GM12878 (cell line): ENCODE measurements at regions not wholly inside any gene's neighbourhood (a gene's known extent, or its start where the extent isn't known, plus 50 kb on each side); places are given as distances from the start of the nearest gene placed in this dataset.

ENCODE experiments used
- ATAC-seq: fragments of 200-7000 bp; cut with Tn5 transposase; 3 replicates; pipeline ENCODE4 v1.9.1; 2020; ENCODE audit warnings: mild to moderate bottlenecking, moderate library complexity
- BruUV-seq: library from RNA; stranded (reverse); fragments of 400-500 nt; replicated peaks from 2 replicates; lab custom pipeline; 2021; lab: Mats Ljungman, UMichigan
- CTCF ChIA-PET: fragments of 300-600 bp; sonication (Branson Sonifier 250); formaldehyde crosslinking; extraction: SDS; loops from one replicate; lab custom pipeline; 2021; ENCODE audit warnings: inconsistent platforms; lab: Yijun Ruan, JAX
- POLR2A ChIA-PET: fragments of 350-600 bp; formaldehyde crosslinking; extraction: SDS; loops from one replicate; lab custom pipeline; 2021; ENCODE audit warnings: inconsistent platforms; lab: Charles Lee
- RAD21 ChIA-PET: fragments of 300-600 bp; sonication (Branson Sonifier 250); formaldehyde crosslinking; loops from one replicate; lab custom pipeline; 2023; ENCODE audit warnings: antibody characterized with exemption; ENCODE audit not compliant: unreplicated experiment; lab: Charles Lee
- SMC1A ChIA-PET: fragments of 300-600 bp; sonication (Branson Sonifier 250); formaldehyde crosslinking; loops from one replicate; lab custom pipeline; 2023; ENCODE audit not compliant: unreplicated experiment, uncharacterized antibody; lab: Charles Lee
- DNase-seq: peaks from one replicate; pipeline ENCODE4 v3.0.0-alpha.2; 2011; ENCODE audit warnings: low read depth, low spot score
- FAIRE-seq: peaks from 3 replicates; lab custom pipeline; 2011; peaks lifted over from hg19 to GRCh38; lab: Jason Lieb, UNC
- H2AFZ ChIP-seq: 2 replicates; pipeline ENCODE4 v1.6.0; 2011; ENCODE audit warnings: low read depth, low read length, control low read depth; ENCODE audit not compliant: control insufficient read depth
- H3K27ac ChIP-seq: 2 replicates; pipeline ENCODE4 v1.5.1; 2011; ENCODE audit warnings: control low read depth; ENCODE audit not compliant: control insufficient read depth, insufficient read depth
- H3K27me3 ChIP-seq, 2 experiments: replicated peaks in 1 of 2; 2 replicates each; pipeline versions ENCODE4 v1.6.0 to v1.6.1; 2011; ENCODE audit warnings: low read length in 1 of 2; ENCODE audit not compliant: control insufficient read depth in 2 of 2, insufficient read depth in 2 of 2
- H3K36me3 ChIP-seq, 2 experiments: 2 replicates each; pipeline ENCODE4 v1.5.1; 2011; ENCODE audit warnings: low read length in 1 of 2; ENCODE audit not compliant: control insufficient read depth in 2 of 2, insufficient read depth in 2 of 2
- H3K4me1 ChIP-seq: 2 replicates; pipeline ENCODE4 v1.6.1; 2011; ENCODE audit warnings: mild to moderate bottlenecking, low read length, moderate library complexity, mixed read lengths; ENCODE audit not compliant: control insufficient read depth, insufficient read depth
- H3K4me2 ChIP-seq: 2 replicates; pipeline ENCODE4 v1.6.0; 2011; ENCODE audit warnings: control low read depth; ENCODE audit not compliant: control insufficient read depth, insufficient read depth
- H3K4me3 ChIP-seq: fragments of 200-600 bp; sonication (generic); 2 replicates; pipeline ENCODE4 v1.5.1; 2016
- H3K79me2 ChIP-seq: 2 replicates; pipeline ENCODE4 v1.6.0; 2011; ENCODE audit warnings: low read length; ENCODE audit not compliant: control insufficient read depth, insufficient read depth
- H3K9ac ChIP-seq: 2 replicates; pipeline ENCODE4 v1.8.0; 2011; ENCODE audit warnings: low read length, control low read depth, mixed read lengths; ENCODE audit not compliant: control insufficient read depth, insufficient read depth
- H3K9me3 ChIP-seq: replicated peaks from 3 replicates; pipeline ENCODE4 v1.5.1; 2011; ENCODE audit warnings: mild to moderate bottlenecking, low read length; ENCODE audit not compliant: control insufficient read depth, insufficient read depth
- H4K20me1 ChIP-seq: 2 replicates; pipeline ENCODE4 v1.6.0; 2011; ENCODE audit not compliant: control insufficient read depth, insufficient read depth
- CHD2 ChIP-seq: IDR thresholded peaks from 2 replicates; pipeline ENCODE4 v1.6.1; 2011; ENCODE audit warnings: low read depth, low read length, improper control_type of control experiment, borderline replicate concordance
- CREB1 ChIP-seq: IDR thresholded peaks from 2 replicates; pipeline ENCODE4 v1.6.1; 2012; ENCODE audit warnings: low read depth, mild to moderate bottlenecking, inconsistent platforms
- EP300 ChIP-seq, 2 experiments: fragments of 150-350 bp in 1 of 2; IDR thresholded peaks; 2 replicates each; pipeline ENCODE4 v1.6.1; 2011 to 2012; ENCODE audit warnings: low read depth in 2 of 2, low read length in 2 of 2, borderline replicate concordance in 1 of 2, improper control_type of control experiment in 1 of 2, inconsistent platforms in 1 of 2; ENCODE audit not compliant: control insufficient read depth in 1 of 2
- GATAD2B ChIP-seq: fragments of 450-650 bp; conservative IDR thresholded peaks from 2 replicates; pipeline ENCODE4 v1.6.1; 2017; ENCODE audit warnings: low read depth, mild to moderate bottlenecking, moderate library complexity
- HDAC6 ChIP-seq: fragments of 200-600 bp; sonication (generic); IDR thresholded peaks from one replicate; pipeline ENCODE4 v1.8.0; 2017; ENCODE audit warnings: antibody characterized with exemption; ENCODE audit not compliant: unreplicated experiment
- MTA2 ChIP-seq: fragments of 450-650 bp; IDR thresholded peaks from 2 replicates; pipeline ENCODE4 v1.6.1; 2016; ENCODE audit warnings: low read depth, mild to moderate bottlenecking, moderate library complexity
- MYB ChIP-seq: fragments of 150-350 bp; IDR thresholded peaks from 2 replicates; pipeline ENCODE4 v1.6.1; 2014; ENCODE audit warnings: mild to moderate bottlenecking, low read depth, low read length, borderline replicate concordance
- MYC ChIP-seq: IDR thresholded peaks from 2 replicates; pipeline ENCODE4 v1.6.1; 2011; ENCODE audit warnings: mild to moderate bottlenecking, low read length, moderate library complexity, inconsistent platforms; ENCODE audit not compliant: insufficient read depth, insufficient replicate concordance, insufficient read length, severe bottlenecking
- NFYB ChIP-seq: IDR thresholded peaks from 2 replicates; pipeline ENCODE4 v1.6.1; 2011; ENCODE audit warnings: low read depth, mild to moderate bottlenecking, low read length, improper control_type of control experiment, moderate library complexity; ENCODE audit not compliant: insufficient read depth
- NR2F1 ChIP-seq: fragments of 450-650 bp; conservative IDR thresholded peaks from 2 replicates; pipeline ENCODE4 v1.6.1; 2017; ENCODE audit warnings: mild to moderate bottlenecking
- NRF1 ChIP-seq: conservative IDR thresholded peaks from 2 replicates; pipeline ENCODE4 v1.6.1; 2011; ENCODE audit warnings: mild to moderate bottlenecking, low read depth, low read length, improper control_type of control experiment
- RELB ChIP-seq: fragments of 450-650 bp; IDR thresholded peaks from 2 replicates; pipeline ENCODE4 v1.6.1; 2017; ENCODE audit warnings: low read depth, mild to moderate bottlenecking, moderate library complexity
- TCF12 ChIP-seq: IDR thresholded peaks from 2 replicates; pipeline ENCODE4 v1.6.1; 2011; ENCODE audit warnings: low read depth, mild to moderate bottlenecking, low read length
- TCF7 ChIP-seq: IDR thresholded peaks from 2 replicates; pipeline ENCODE4 v1.6.1; 2014; ENCODE audit warnings: antibody characterized with exemption, borderline replicate concordance
- ZNF217 ChIP-seq: fragments of 450-650 bp; IDR thresholded peaks from 2 replicates; pipeline ENCODE4 v1.6.1; 2017; ENCODE audit warnings: antibody characterized with exemption, mild to moderate bottlenecking
- in situ Hi-C: fragments of 300-500 bp; cut with MboI; formaldehyde crosslinking; loops from 9 replicates; pipeline ENCODE4 v1.14.3; 2018; ENCODE audit warnings: mixed read lengths
- intact Hi-C: fragments of 100-400 bp; cut with micrococcal nuclease; formaldehyde crosslinking; loops from one replicate; pipeline ENCODE4 v1.14.2; 2022; ENCODE audit not compliant: unreplicated experiment

DNA sequence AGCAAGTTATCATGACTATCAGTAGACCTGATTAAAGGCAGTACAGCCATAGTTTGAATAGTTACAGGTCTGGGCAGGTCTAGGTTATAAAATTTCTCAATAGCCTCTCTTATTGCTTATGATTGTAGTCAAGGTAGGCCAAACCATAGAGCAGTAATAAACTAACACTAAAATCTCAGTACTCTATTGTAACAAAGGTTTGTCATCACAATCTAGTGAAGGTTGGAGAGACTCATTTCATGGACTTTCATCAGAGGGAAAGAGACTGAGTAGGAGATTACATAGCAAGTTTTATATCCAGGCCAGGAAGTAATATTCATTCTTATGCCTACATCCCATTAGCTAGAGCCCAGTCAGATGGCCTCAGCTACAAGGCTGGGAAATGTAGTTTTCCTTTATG, 141.0 kb downstream of the ASB9 start:
- in situ Hi-C loops, result no loop called here

More for the DNA sequence above, 141.0 kb downstream of the ASB9 start:
- RAD21 ChIA-PET, result no interaction called here
- no TSS peak for BruUV-seq
- ATAC-seq (no peak), FAIRE-seq (no peak), DNase-seq (no peak)
- Histone ChIP-seq H3K27me3 (no peaks in the 10 kb centered on the region), H3K79me2 (no peaks in the 10 kb centered on the region), H3K9me3 (no peaks in the 10 kb centered on the region), H2AFZ (no peak overlapping the region), H3K4me1 (no peaks in the 10 kb centered on the region), H4K20me1 (no peaks in the 10 kb centered on the region), H3K9ac (no peak overlapping the region), H3K36me3 (no peaks in the 10 kb centered on the region), H3K27ac (no peak overlapping the region), H3K4me3 (no peak overlapping the region), H3K4me2 (no peak overlapping the region)
- no peak for TF ChIP-seq MYC
- TF ChIP-seq NR2F1, result no peak
- TF ChIP-seq TCF12, result no peak
- no peak for TF ChIP-seq CREB1
- TF ChIP-seq NRF1, result no peak
- TF ChIP-seq MTA2, result no peak
- TF ChIP-seq GATAD2B, result no peak
- TF ChIP-seq HDAC6, result no peak
- no peak for TF ChIP-seq RELB
- no peak for TF ChIP-seq ZNF217
- no peak for TF ChIP-seq MYB
- no peak for TF ChIP-seq CHD2
- no peak for TF ChIP-seq TCF7
- no peak for TF ChIP-seq NFYB
- TF ChIP-seq EP300 (IDR thresholded peaks at IDR 0.05; ENCODE audit: borderline replicate concordance in 1 of 2, control insufficient read depth in 1 of 2, low read depth in 2 of 2, low read length in 2 of 2), result no peak
- intact Hi-C loops, result no loop called here
- POLR2A ChIA-PET, result no interaction called here
- CTCF ChIA-PET, result interaction anchor here (1.7 to 3.8 kb wide), 2 partner anchors 14 to 17 kb away, joined by 6 to 17 read pairs; no protein-coding TSS in a partner anchor
- SMC1A ChIA-PET, result interaction anchor here (1.0 to 2.0 kb wide), 2 partner anchors 14 to 17 kb away, joined by 3 to 4 read pairs; no protein-coding TSS in a partner anchor
